GM12878 (cell line): ENCODE measurements at regions not wholly inside any gene's neighbourhood (a gene's known extent, or its start where the extent isn't known, plus 50 kb on each side); places are given as distances from the start of the nearest gene placed in this dataset.

Source experiments
- ATAC-seq: fragments of 200-7000 bp; cut with Tn5 transposase; 3 replicates; pipeline ENCODE4 v1.9.1; 2020; ENCODE audit warnings: mild to moderate bottlenecking, moderate library complexity
- BruUV-seq: library from RNA; stranded (reverse); fragments of 400-500 nt; replicated peaks from 2 replicates; lab custom pipeline; 2021; lab: Mats Ljungman, UMichigan
- CTCF ChIA-PET: fragments of 300-600 bp; sonication (Branson Sonifier 250); formaldehyde crosslinking; extraction: SDS; loops from one replicate; lab custom pipeline; 2021; ENCODE audit warnings: inconsistent platforms; lab: Yijun Ruan, JAX
- POLR2A ChIA-PET: fragments of 350-600 bp; formaldehyde crosslinking; extraction: SDS; loops from one replicate; lab custom pipeline; 2021; ENCODE audit warnings: inconsistent platforms; lab: Charles Lee
- RAD21 ChIA-PET: fragments of 300-600 bp; sonication (Branson Sonifier 250); formaldehyde crosslinking; loops from one replicate; lab custom pipeline; 2023; ENCODE audit warnings: antibody characterized with exemption; ENCODE audit not compliant: unreplicated experiment; lab: Charles Lee
- SMC1A ChIA-PET: fragments of 300-600 bp; sonication (Branson Sonifier 250); formaldehyde crosslinking; loops from one replicate; lab custom pipeline; 2023; ENCODE audit not compliant: unreplicated experiment, uncharacterized antibody; lab: Charles Lee
- DNase-seq: peaks from one replicate; pipeline ENCODE4 v3.0.0-alpha.2; 2011; ENCODE audit warnings: low read depth, low spot score
- FAIRE-seq: peaks from 3 replicates; lab custom pipeline; 2011; peaks lifted over from hg19 to GRCh38; lab: Jason Lieb, UNC
- H2AFZ ChIP-seq: 2 replicates; pipeline ENCODE4 v1.6.0; 2011; ENCODE audit warnings: low read depth, low read length, control low read depth; ENCODE audit not compliant: control insufficient read depth
- H3K27ac ChIP-seq: 2 replicates; pipeline ENCODE4 v1.5.1; 2011; ENCODE audit warnings: control low read depth; ENCODE audit not compliant: control insufficient read depth, insufficient read depth
- H3K27me3 ChIP-seq, 2 experiments: replicated peaks in 1 of 2; 2 replicates each; pipeline versions ENCODE4 v1.6.0 to v1.6.1; 2011; ENCODE audit warnings: low read length in 1 of 2; ENCODE audit not compliant: control insufficient read depth in 2 of 2, insufficient read depth in 2 of 2
- H3K36me3 ChIP-seq, 2 experiments: 2 replicates each; pipeline ENCODE4 v1.5.1; 2011; ENCODE audit warnings: low read length in 1 of 2; ENCODE audit not compliant: control insufficient read depth in 2 of 2, insufficient read depth in 2 of 2
- H3K4me1 ChIP-seq: 2 replicates; pipeline ENCODE4 v1.6.1; 2011; ENCODE audit warnings: mild to moderate bottlenecking, low read length, moderate library complexity, mixed read lengths; ENCODE audit not compliant: control insufficient read depth, insufficient read depth
- H3K4me2 ChIP-seq: 2 replicates; pipeline ENCODE4 v1.6.0; 2011; ENCODE audit warnings: control low read depth; ENCODE audit not compliant: control insufficient read depth, insufficient read depth
- H3K4me3 ChIP-seq: fragments of 200-600 bp; sonication (generic); 2 replicates; pipeline ENCODE4 v1.5.1; 2016
- H3K79me2 ChIP-seq: 2 replicates; pipeline ENCODE4 v1.6.0; 2011; ENCODE audit warnings: low read length; ENCODE audit not compliant: control insufficient read depth, insufficient read depth
- H3K9ac ChIP-seq: 2 replicates; pipeline ENCODE4 v1.8.0; 2011; ENCODE audit warnings: low read length, control low read depth, mixed read lengths; ENCODE audit not compliant: control insufficient read depth, insufficient read depth
- H3K9me3 ChIP-seq: replicated peaks from 3 replicates; pipeline ENCODE4 v1.5.1; 2011; ENCODE audit warnings: mild to moderate bottlenecking, low read length; ENCODE audit not compliant: control insufficient read depth, insufficient read depth
- H4K20me1 ChIP-seq: 2 replicates; pipeline ENCODE4 v1.6.0; 2011; ENCODE audit not compliant: control insufficient read depth, insufficient read depth
- ATF7 ChIP-seq: fragments of 450-650 bp; IDR thresholded peaks from 2 replicates; pipeline ENCODE4 v1.6.1; 2016; ENCODE audit warnings: low read depth, mild to moderate bottlenecking
- BCLAF1 ChIP-seq: fragments of 450-650 bp; IDR thresholded peaks from 2 replicates; pipeline ENCODE4 v1.6.1; 2017; ENCODE audit warnings: antibody characterized with exemption, mild to moderate bottlenecking, moderate library complexity
- BMI1 ChIP-seq: fragments of 450-650 bp; IDR thresholded peaks from 2 replicates; pipeline ENCODE4 v1.6.1; 2016; ENCODE audit warnings: mild to moderate bottlenecking, moderate library complexity, borderline replicate concordance
- CBX3 ChIP-seq: fragments of 200-600 bp; sonication (generic); IDR thresholded peaks from 2 replicates; pipeline ENCODE4 v1.6.1; 2016; ENCODE audit warnings: low read depth, borderline replicate concordance
- DPF2 ChIP-seq: fragments of 450-650 bp; IDR thresholded peaks from 2 replicates; pipeline ENCODE4 v1.6.1; 2017; ENCODE audit warnings: mild to moderate bottlenecking
- ESRRA ChIP-seq: IDR thresholded peaks from 2 replicates; pipeline ENCODE4 v1.6.1; 2012; ENCODE audit warnings: mild to moderate bottlenecking, low read length, improper control_type of control experiment
- GABPA ChIP-seq: IDR thresholded peaks from 2 replicates; pipeline ENCODE4 v1.6.1; 2014; ENCODE audit warnings: antibody characterized with exemption, low read depth, mild to moderate bottlenecking, inconsistent platforms
- GATAD2B ChIP-seq: fragments of 450-650 bp; conservative IDR thresholded peaks from 2 replicates; pipeline ENCODE4 v1.6.1; 2017; ENCODE audit warnings: low read depth, mild to moderate bottlenecking, moderate library complexity
- NR2C1 ChIP-seq: fragments of 450-650 bp; IDR thresholded peaks from 2 replicates; pipeline ENCODE4 v1.6.1; 2017; ENCODE audit warnings: antibody characterized with exemption, mild to moderate bottlenecking, moderate library complexity
- SIN3A ChIP-seq: IDR thresholded peaks from 2 replicates; pipeline ENCODE4 v1.6.1; 2012; ENCODE audit warnings: low read depth, low read length, improper control_type of control experiment
- SMAD1 ChIP-seq: fragments of 450-650 bp; IDR thresholded peaks from 2 replicates; pipeline ENCODE4 v1.6.1; 2018; ENCODE audit warnings: mild to moderate bottlenecking, low read depth; ENCODE audit not compliant: partially characterized antibody
- SUZ12 ChIP-seq: fragments of 200-600 bp; sonication (generic); IDR thresholded peaks from one replicate; pipeline ENCODE4 v1.6.1; 2018; ENCODE audit warnings: antibody characterized with exemption, mild to moderate bottlenecking; ENCODE audit not compliant: unreplicated experiment
- YBX1 ChIP-seq: fragments of 450-650 bp; IDR thresholded peaks from 2 replicates; pipeline ENCODE4 v1.6.1; 2016; ENCODE audit warnings: antibody characterized with exemption
- ZNF24 ChIP-seq: fragments of 450-650 bp; IDR thresholded peaks from 2 replicates; pipeline ENCODE4 v1.6.1; 2017; ENCODE audit warnings: antibody characterized with exemption, mild to moderate bottlenecking
- WGBS: methylation state at CpG from one replicate; pipeline ENCODE4 v1.1.6; 2016; ENCODE audit warnings: low lambda C conversion rate; ENCODE audit not compliant: insufficient replicate concordance, insufficient coverage; ENCODE audit errors: missing lambda C conversion rate; 5-methylcytosine and 5-hydroxymethylcytosine counted together
- in situ Hi-C: fragments of 300-500 bp; cut with MboI; formaldehyde crosslinking; loops from 9 replicates; pipeline ENCODE4 v1.14.3; 2018; ENCODE audit warnings: mixed read lengths
- intact Hi-C: fragments of 100-400 bp; cut with micrococcal nuclease; formaldehyde crosslinking; loops from one replicate; pipeline ENCODE4 v1.14.2; 2022; ENCODE audit not compliant: unreplicated experiment
- TF ChIP-seq, protein P1 (sequence below), 3 experiments: IDR thresholded peaks in 2 of 3; conservative IDR thresholded peaks in 1 of 3; 2 replicates each; pipeline ENCODE4 v1.5.1; 2011; ENCODE audit warnings: low read depth in 3 of 3, low read length in 3 of 3, mild to moderate bottlenecking in 3 of 3, control low read depth in 2 of 3, moderate library complexity in 2 of 3, inconsistent platforms in 1 of 3, mixed read lengths in 1 of 3; ENCODE audit not compliant: control insufficient read depth in 2 of 3, insufficient read depth in 1 of 3; ENCODE audit errors: extremely low read depth in 1 of 3
- TF ChIP-seq, protein P2 (sequence below): fragments of 450-650 bp; IDR thresholded peaks from 2 replicates; pipeline ENCODE4 v1.6.1; 2017; ENCODE audit warnings: mild to moderate bottlenecking, moderate library complexity
- TF ChIP-seq, protein P3 (sequence below): IDR thresholded peaks from 2 replicates; pipeline ENCODE4 v1.6.1; 2012; ENCODE audit warnings: low read depth, low read length, improper control_type of control experiment

DNA sequence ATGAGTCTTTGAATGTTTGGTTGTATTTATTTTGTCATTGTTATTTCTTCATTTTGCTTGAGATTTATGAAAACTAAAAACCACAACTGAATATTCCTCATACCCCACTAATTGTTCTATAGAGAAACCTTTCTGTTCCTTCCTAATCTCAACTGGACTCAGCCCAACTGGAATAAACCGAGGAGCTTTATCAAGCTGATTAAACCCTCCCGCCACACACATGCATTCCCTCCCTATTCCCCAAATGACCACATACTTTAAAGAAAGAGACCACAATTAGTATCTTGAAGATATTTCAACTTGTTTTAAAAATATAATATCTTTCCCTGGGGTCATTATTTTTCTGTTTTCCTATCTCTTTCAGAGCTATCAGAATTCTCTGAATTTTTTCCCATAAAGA lies 107.5 kb downstream of the OSR1 start:
- RAD21 ChIA-PET, result no interaction called here
- TF ChIP-seq, protein P1, sequence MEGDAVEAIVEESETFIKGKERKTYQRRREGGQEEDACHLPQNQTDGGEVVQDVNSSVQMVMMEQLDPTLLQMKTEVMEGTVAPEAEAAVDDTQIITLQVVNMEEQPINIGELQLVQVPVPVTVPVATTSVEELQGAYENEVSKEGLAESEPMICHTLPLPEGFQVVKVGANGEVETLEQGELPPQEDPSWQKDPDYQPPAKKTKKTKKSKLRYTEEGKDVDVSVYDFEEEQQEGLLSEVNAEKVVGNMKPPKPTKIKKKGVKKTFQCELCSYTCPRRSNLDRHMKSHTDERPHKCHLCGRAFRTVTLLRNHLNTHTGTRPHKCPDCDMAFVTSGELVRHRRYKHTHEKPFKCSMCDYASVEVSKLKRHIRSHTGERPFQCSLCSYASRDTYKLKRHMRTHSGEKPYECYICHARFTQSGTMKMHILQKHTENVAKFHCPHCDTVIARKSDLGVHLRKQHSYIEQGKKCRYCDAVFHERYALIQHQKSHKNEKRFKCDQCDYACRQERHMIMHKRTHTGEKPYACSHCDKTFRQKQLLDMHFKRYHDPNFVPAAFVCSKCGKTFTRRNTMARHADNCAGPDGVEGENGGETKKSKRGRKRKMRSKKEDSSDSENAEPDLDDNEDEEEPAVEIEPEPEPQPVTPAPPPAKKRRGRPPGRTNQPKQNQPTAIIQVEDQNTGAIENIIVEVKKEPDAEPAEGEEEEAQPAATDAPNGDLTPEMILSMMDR (IDR thresholded peaks at IDR 0.05 in 2 of 3, conservative IDR thresholded peaks at IDR 0.05 in 1 of 3; ENCODE audit: control insufficient read depth in 2 of 3, extremely low read depth in 1 of 3, insufficient read depth in 1 of 3, low read depth in 3 of 3, low read length in 3 of 3), result no peak
- TF ChIP-seq ATF7 (no peak), BMI1 (no peak), SIN3A (no peak), BCLAF1 (no peak), YBX1 (no peak), ZNF24 (no peak), ESRRA (no peak), CBX3 (no peak), NR2C1 (no peak), DPF2 (no peak), SUZ12 (no peak), SMAD1 (no peak), GATAD2B (no peak), GABPA (no peak)
- TF ChIP-seq, protein P2, sequence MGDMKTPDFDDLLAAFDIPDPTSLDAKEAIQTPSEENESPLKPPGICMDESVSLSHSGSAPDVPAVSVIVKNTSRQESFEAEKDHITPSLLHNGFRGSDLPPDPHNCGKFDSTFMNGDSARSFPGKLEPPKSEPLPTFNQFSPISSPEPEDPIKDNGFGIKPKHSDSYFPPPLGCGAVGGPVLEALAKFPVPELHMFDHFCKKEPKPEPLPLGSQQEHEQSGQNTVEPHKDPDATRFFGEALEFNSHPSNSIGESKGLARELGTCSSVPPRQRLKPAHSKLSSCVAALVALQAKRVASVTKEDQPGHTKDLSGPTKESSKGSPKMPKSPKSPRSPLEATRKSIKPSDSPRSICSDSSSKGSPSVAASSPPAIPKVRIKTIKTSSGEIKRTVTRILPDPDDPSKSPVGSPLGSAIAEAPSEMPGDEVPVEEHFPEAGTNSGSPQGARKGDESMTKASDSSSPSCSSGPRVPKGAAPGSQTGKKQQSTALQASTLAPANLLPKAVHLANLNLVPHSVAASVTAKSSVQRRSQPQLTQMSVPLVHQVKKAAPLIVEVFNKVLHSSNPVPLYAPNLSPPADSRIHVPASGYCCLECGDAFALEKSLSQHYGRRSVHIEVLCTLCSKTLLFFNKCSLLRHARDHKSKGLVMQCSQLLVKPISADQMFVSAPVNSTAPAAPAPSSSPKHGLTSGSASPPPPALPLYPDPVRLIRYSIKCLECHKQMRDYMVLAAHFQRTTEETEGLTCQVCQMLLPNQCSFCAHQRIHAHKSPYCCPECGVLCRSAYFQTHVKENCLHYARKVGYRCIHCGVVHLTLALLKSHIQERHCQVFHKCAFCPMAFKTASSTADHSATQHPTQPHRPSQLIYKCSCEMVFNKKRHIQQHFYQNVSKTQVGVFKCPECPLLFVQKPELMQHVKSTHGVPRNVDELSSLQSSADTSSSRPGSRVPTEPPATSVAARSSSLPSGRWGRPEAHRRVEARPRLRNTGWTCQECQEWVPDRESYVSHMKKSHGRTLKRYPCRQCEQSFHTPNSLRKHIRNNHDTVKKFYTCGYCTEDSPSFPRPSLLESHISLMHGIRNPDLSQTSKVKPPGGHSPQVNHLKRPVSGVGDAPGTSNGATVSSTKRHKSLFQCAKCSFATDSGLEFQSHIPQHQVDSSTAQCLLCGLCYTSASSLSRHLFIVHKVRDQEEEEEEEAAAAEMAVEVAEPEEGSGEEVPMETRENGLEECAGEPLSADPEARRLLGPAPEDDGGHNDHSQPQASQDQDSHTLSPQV, result no peak
- TF ChIP-seq, protein P3, sequence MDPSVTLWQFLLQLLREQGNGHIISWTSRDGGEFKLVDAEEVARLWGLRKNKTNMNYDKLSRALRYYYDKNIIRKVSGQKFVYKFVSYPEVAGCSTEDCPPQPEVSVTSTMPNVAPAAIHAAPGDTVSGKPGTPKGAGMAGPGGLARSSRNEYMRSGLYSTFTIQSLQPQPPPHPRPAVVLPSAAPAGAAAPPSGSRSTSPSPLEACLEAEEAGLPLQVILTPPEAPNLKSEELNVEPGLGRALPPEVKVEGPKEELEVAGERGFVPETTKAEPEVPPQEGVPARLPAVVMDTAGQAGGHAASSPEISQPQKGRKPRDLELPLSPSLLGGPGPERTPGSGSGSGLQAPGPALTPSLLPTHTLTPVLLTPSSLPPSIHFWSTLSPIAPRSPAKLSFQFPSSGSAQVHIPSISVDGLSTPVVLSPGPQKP, result no peak

More for the DNA sequence above, 107.5 kb downstream of the OSR1 start:
- in situ Hi-C loops, result no loop called here
- H3K9ac ChIP-seq, result no peak overlapping the region
- no peak overlapping the region for H3K4me3 ChIP-seq
- FAIRE-seq, result no peak
- 3% methylated on average over 2 of the region's 2 CpGs for WGBS
- intact Hi-C loops, result no loop called here
- ChIA-PET POLR2A (no interaction called here), CTCF (no interaction called here), SMC1A (interaction anchor here (0.6 kb wide), 1 partner anchor 246 kb away, joined by 3 read pairs; no protein-coding TSS in a partner anchor)
- H3K36me3 ChIP-seq, result no peaks in the 10 kb centered on the region
- H3K27ac ChIP-seq, result no peak overlapping the region
- H3K4me1 ChIP-seq, result no peaks in the 10 kb centered on the region
- DNase-seq, result no peak
- H3K9me3 ChIP-seq, result no peaks in the 10 kb centered on the region
- ATAC-seq, result no peak
- no peaks in the 10 kb centered on the region for H3K27me3 ChIP-seq
- no TSS peak for BruUV-seq
- H2AFZ ChIP-seq, result no peak overlapping the region
- no peaks in the 10 kb centered on the region for H3K79me2 ChIP-seq
- H4K20me1 ChIP-seq, result no peaks in the 10 kb centered on the region
- no peak overlapping the region for H3K4me2 ChIP-seq
